HAP-1 (cell line): ENCODE measurements at regions not wholly inside any gene's neighbourhood (a gene's known extent, or its start where the extent isn't known, plus 50 kb on each side); places are given as distances from the start of the nearest gene placed in this dataset.
"Not testable (repeated sequence)": the region's sequence is repeated elsewhere in the genome, so short reads cannot be mapped to it uniquely, and the experiment has no call there.

Source experiments
- DNase-seq, 2 experiments: peaks; one replicate each; pipeline ENCODE4 v3.0.0-alpha.2; 2016 to 2020; ENCODE audit warnings: low spot score in 2 of 2
- H3K27me3 ChIP-seq: fragments of 250-450 bp; sonication (Bioruptor Pico); 2 replicates; pipeline ENCODE4 v1.5.1; 2020; ENCODE audit warnings: low read depth, mild to moderate bottlenecking, moderate library complexity
- H3K36me3 ChIP-seq: fragments of 250-450 bp; sonication (Bioruptor Pico); replicated peaks from 2 replicates; pipeline ENCODE4 v1.5.1; 2020; ENCODE audit warnings: mild to moderate bottlenecking
- H3K4me1 ChIP-seq: fragments of 250-450 bp; sonication (Bioruptor Pico); 2 replicates; pipeline ENCODE4 v1.5.1; 2020; ENCODE audit warnings: mild to moderate bottlenecking
- H3K4me3 ChIP-seq: fragments of 250-450 bp; sonication (Bioruptor Pico); 2 replicates; pipeline ENCODE4 v1.5.1; 2020; ENCODE audit warnings: mild to moderate bottlenecking, moderate library complexity
- H3K9me3 ChIP-seq: fragments of 250-450 bp; sonication (Bioruptor Pico); 2 replicates; pipeline ENCODE4 v1.5.1; 2020; ENCODE audit warnings: mild to moderate bottlenecking, moderate library complexity
- in situ Hi-C: fragments of 300-500 bp; cut with MboI; formaldehyde crosslinking; loops from 3 replicates; pipeline ENCODE4 v1.14.3; 2020; ENCODE audit warnings: low sequenced_read_pairs, inconsistent platforms, mixed read lengths

DNA sequence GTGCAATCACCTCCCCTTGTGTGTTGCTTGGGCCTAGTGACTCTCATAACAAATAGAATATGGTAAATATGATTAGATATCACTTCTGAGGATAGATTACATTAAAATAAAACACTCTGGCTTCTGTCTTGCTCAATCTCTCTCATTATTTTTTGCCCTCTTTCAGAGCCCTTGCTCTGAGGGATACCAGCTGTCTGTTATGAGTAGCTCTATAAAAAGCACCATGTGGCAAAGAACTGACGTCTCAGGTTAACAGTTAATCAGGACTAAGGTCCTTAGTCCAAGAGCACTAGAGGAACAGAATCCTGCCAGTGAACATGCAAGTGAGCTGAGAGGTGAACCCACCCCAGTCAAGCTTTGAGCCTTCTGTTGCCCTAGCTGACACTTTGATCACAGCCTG is 402.2 kb upstream of the HTR1E start:
- no peaks in the 10 kb centered on the region for H3K27me3 ChIP-seq
- in situ Hi-C loops: no loop called here
- no peaks in the 10 kb centered on the region for H3K4me1 ChIP-seq
- no peak for DNase-seq
- no peaks in the 10 kb centered on the region for H3K9me3 ChIP-seq
- H3K36me3 ChIP-seq: no peaks in the 10 kb centered on the region
- H3K4me3 ChIP-seq: no peak overlapping the region

DNA sequence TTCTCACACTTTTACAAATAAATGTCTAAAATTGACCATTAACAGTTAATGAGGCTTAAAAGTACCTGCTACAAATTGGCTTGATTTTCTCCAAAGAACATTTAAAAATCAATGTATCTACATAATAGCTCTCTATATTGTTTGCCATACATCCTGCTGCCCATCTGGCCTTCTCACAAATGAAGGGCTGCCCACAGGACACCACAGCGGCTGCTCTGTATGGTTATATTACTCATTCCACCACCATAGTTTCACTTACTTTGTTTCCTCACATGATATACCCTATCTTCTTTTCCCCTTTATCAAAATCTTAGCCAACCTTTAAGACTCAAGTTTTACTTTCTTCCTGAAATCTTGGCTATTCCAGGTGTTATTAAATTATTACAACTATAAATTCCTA is 407.7 kb upstream of the HTR1E start:
- Histone ChIP-seq H3K36me3 (no peaks in the 10 kb centered on the region), H3K9me3 (no peaks in the 10 kb centered on the region), H3K27me3 (no peaks in the 10 kb centered on the region), H3K4me1 (no peaks in the 10 kb centered on the region), H3K4me3 (no peak overlapping the region)
- no peak for DNase-seq
- in situ Hi-C loops: no loop called here

DNA sequence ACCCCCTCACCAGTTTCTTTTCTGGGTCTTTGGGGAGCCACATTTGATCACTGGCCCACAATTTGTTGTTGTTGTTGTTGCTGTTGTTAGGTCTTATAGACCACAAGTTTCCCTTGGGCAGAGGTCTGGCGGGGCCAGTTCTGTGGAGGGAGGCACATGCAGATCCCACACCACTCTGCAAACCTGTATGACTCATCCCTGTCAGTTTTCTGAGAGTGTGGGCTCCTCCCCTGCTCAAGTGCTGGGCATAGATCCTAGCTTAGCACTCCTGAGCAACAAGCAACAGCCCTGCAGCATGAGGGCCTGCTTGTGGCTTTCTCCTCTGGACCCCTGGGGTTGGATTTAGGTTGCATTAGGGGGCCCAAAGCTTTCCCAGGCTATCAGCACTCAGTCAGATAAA is 411.1 kb upstream of the HTR1E start:
- Histone ChIP-seq H3K4me3 (no peak overlapping the region), H3K27me3 (no peaks in the 10 kb centered on the region), H3K36me3 (no peaks in the 10 kb centered on the region), H3K9me3 (no peaks in the 10 kb centered on the region), H3K4me1 (no peaks in the 10 kb centered on the region)
- DNase-seq: no peak
- in situ Hi-C loops: no loop called here

DNA sequence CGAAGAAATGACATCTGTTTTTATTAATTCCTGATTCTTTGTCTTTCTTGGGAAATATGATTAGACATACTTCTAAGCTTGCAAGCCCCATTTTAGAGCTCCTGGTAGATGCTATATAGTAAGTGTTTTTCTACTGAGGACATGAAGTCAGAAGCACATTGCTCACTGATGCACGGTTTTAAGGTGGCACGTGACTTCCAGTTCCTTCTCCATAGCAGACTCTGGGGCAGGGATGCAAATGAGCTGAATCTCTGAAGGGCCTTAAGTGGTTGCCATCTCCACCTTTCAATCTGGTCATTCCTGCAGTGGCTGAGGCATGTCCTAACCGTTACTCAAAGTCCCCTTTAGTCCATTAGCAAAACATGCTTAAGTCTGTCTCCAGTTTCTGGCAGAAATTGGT is 421.2 kb upstream of the HTR1E start:
- no peak for DNase-seq
- no peaks in the 10 kb centered on the region for H3K4me1 ChIP-seq
- H3K27me3 ChIP-seq: no peaks in the 10 kb centered on the region
- no peaks in the 10 kb centered on the region for H3K36me3 ChIP-seq
- in situ Hi-C loops: no loop called here
- H3K4me3 ChIP-seq: no peak overlapping the region
- no peaks in the 10 kb centered on the region for H3K9me3 ChIP-seq

DNA sequence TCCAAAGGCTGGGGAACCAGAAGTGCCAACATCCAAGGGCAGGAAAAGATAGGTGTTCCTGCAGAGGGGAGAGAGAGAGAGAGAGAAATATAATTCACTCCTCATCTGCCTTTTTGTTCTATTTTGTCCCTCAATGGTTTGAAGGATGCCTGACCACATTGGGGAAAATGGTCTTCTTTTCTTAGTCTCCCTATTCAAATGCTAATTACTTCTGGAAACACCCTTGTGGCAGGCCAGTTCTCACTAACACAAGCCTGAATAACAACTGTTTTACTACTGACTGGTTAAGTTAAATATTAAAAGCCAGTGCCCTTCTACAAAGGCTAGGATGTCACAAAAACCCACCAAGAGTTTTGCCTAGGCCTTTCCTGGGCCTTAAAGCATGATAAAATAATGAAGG is 425.4 kb upstream of the HTR1E start:
- in situ Hi-C loops: no loop called here
- no peak overlapping the region for H3K4me3 ChIP-seq
- peak in 1 of 2 experiments; percentile 12 for DNase-seq
- H3K4me1 ChIP-seq: no peaks in the 10 kb centered on the region
- H3K27me3 ChIP-seq: no peaks in the 10 kb centered on the region
- no peaks in the 10 kb centered on the region for H3K36me3 ChIP-seq
- no peaks in the 10 kb centered on the region for H3K9me3 ChIP-seq

DNA sequence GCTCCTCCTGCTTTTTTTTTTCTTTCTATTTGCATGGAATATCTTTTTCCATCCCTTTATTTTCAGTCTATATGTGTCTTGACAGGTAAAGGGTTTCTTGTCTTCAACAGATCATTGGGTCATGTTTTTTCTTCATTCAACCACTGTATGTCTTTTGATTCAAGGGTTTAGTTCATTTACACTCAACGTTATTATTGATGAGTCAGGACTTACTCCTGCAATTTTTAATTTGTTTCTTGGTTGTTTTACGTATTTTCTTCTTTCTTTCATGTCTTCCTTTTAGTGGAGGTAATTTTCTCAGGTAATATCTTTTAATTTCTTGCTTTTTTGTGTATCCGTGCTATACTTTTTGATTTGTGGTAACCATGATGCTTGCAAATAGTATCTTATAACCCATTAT is 429.1 kb upstream of the HTR1E start:
- no peaks in the 10 kb centered on the region for H3K27me3 ChIP-seq
- in situ Hi-C loops: no loop called here
- DNase-seq: no peak
- no peaks in the 10 kb centered on the region for H3K4me1 ChIP-seq
- H3K4me3 ChIP-seq: no peak overlapping the region
- H3K9me3 ChIP-seq: no peaks in the 10 kb centered on the region
- no peaks in the 10 kb centered on the region for H3K36me3 ChIP-seq

DNA sequence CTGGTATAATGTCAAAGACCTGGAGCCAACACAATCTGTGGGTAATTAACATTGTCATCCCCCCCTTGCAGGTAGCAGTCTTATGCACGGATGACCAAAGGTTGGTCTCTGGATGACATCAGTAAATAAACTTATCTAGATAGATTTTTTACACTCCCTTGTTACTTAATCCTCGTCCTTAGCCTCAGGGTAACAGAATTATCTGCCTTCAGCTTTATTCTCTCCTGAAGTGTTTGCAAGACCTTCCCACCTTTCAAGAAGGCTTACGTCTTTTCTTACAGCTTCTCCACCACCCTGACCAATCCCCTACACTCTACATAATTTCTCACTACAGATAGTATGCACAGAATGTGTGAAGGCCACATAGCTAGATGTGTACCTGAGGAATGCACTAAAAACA is 434.8 kb upstream of the HTR1E start:
- no peak for DNase-seq
- in situ Hi-C loops: no loop called here

DNA sequence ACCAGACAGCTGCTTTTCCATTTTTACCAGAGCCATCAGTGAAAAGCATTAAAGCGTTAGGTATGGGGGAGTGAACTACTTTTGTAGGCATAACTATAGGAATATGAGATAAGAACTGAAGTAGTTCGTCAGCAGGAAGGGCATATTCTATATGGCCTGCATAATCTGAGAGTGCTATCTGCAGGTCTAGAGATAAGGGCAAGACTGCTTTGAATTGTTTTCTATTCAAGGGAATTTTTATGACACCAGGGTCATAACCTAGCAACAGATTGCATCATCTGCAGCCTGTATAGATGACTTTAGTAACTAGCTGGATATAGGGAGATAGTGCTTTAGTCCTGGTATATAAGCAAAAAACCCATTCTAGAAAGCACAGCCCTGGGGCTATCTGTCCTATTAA is 437.3 kb upstream of the HTR1E start:
- H3K9me3 ChIP-seq: no peaks in the 10 kb centered on the region
- no peaks in the 10 kb centered on the region for H3K27me3 ChIP-seq
- no peaks in the 10 kb centered on the region for H3K4me1 ChIP-seq
- in situ Hi-C loops: no loop called here
- H3K36me3 ChIP-seq: no peaks in the 10 kb centered on the region
- no peak for DNase-seq
- no peak overlapping the region for H3K4me3 ChIP-seq

More for the DNA sequence above, 434.8 kb upstream of the HTR1E start:
- Histone ChIP-seq H3K4me3 (no peak overlapping the region), H3K9me3 (no peaks in the 10 kb centered on the region), H3K36me3 (no peaks in the 10 kb centered on the region), H3K4me1 (no peaks in the 10 kb centered on the region), H3K27me3 (no peaks in the 10 kb centered on the region)

DNA sequence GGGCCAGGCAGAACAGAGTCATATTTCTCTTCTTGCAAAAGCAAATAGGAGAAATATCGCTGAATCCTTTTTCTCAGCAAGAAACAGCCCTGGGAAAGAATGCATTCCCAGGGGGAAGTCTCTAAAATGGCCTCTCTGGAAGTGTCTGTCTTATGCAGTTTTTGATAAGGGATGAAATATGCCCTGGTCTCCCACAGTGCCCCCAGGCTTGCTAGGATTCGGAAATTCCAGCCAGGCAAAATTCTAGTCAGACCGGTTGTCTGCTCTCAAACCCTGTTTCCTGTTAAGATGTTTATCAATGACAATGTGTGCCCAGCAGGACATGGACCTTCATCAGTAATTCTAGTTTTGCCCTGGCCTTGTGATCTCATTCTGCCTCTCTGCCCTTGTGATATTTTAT is 448.3 kb upstream of the HTR1E start:
- H3K4me3 ChIP-seq, DNase-seq, H3K36me3 ChIP-seq, H3K4me1 ChIP-seq, H3K27me3 ChIP-seq, H3K9me3 ChIP-seq, in situ Hi-C loops: not testable (repeated sequence)

DNA sequence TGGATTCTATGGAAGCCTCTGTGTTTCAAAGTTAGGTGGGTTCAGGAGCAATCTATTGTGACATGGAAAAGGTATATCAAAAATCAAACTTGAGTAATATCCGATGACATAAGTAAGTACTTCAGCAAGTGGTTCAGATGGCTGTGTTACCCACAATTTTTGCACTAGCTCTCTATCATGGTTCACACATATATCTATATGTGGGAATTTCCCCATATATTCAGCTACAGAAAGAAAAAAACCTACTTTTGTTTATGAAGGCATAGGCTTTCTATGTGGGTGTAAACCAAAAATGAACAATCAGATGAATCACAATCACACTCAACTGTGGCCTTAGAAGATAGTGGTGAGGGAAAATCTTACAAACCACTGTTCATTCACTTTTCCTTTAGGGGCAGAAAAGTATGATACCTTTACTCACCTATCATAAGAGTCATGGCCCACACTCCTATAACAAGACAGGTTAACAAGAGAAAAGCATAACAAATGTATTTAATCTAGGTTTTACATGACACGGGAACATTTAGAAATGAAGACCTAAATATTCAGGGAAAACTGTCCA is 449.6 kb upstream of the HTR1E start:
- DNase-seq: no peak
- in situ Hi-C loops: no loop called here
- H3K27me3 ChIP-seq: no peaks in the 10 kb centered on the region
- no peak overlapping the region for H3K4me3 ChIP-seq
- H3K36me3 ChIP-seq: no peaks in the 10 kb centered on the region
- H3K4me1 ChIP-seq: no peaks in the 10 kb centered on the region
- H3K9me3 ChIP-seq: no peaks in the 10 kb centered on the region

DNA sequence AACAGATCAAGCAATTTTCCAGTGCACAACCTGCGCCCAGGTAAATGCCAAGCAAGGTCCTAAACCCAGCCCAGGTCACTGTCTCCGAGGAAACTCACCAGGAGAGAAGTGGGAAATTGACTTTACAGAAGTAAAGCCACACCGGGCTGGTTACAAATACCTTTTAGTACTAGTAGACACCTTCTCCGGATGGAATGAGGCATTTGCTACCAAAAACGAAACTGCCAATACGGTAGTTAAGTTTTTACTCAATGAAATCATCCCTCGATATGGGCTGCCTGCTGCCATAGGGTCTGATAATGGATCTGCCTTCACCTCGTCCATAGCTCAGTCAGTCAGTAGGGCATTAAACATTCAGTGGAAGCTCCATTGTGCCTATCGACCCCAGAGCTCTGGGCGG is 459.0 kb upstream of the HTR1E start:
- H3K27me3 ChIP-seq, DNase-seq, H3K36me3 ChIP-seq, H3K4me1 ChIP-seq, in situ Hi-C loops, H3K4me3 ChIP-seq, H3K9me3 ChIP-seq: not testable (repeated sequence)

DNA sequence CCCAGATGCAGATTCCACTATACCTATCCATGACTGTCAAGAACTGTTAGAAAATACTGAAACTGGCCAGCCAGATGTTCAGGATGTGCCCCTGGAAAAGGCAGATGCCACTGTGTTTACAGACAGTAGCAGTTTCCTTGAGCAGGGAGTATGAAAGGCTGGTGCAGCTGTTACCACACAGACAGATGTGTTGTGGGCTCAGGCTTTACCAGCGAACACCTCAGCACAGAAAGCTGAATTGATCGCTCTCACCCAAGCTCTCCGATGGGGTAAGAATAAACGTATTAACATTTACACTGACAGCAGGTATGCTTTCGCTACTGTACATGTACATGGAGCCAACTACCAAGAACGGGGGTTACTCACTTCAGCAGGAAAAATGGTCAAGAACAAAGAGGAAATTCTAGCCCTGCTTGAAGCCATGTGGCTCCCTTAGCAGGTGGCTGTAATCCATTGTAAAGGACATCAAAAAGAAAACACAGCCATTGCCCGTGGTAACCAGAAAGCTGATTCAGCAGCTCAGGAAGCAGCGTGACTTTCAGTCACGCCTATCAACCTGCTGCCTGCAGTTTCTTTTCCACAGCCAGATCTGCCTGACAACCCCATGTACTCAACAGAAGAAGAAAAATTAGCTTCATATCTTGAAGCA is 459.7 kb upstream of the HTR1E start:
- in situ Hi-C loops: no loop called here
- no peak for DNase-seq
- Histone ChIP-seq H3K4me3 (no peak overlapping the region), H3K27me3 (no peaks in the 10 kb centered on the region), H3K36me3 (no peaks in the 10 kb centered on the region), H3K4me1 (no peaks in the 10 kb centered on the region), H3K9me3 (no peaks in the 10 kb centered on the region)

DNA sequence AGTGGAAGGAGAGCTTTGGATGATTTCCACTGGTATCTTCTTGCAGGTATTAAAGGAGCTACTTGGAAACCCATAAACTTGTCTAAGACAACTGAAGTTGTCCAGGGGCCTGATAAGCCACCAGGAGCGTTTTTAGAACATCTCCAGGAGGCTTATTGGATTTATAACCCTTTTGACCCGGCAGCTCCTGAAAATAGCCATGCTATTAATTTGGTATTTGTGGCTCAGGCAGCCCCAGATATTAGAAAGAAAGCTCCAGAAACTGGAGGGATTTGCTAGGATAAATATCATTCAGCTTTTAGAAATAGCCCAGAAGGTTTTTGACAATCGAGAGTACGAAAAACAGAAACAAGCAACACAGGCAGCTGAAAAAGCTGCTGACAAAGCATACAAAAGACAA is 461.0 kb upstream of the HTR1E start:
- in situ Hi-C loops: no loop called here
- H3K4me3 ChIP-seq: no peak overlapping the region
- H3K4me1 ChIP-seq: no peaks in the 10 kb centered on the region
- no peaks in the 10 kb centered on the region for H3K27me3 ChIP-seq
- DNase-seq: no peak
- no peaks in the 10 kb centered on the region for H3K36me3 ChIP-seq
- H3K9me3 ChIP-seq: no peaks in the 10 kb centered on the region

DNA sequence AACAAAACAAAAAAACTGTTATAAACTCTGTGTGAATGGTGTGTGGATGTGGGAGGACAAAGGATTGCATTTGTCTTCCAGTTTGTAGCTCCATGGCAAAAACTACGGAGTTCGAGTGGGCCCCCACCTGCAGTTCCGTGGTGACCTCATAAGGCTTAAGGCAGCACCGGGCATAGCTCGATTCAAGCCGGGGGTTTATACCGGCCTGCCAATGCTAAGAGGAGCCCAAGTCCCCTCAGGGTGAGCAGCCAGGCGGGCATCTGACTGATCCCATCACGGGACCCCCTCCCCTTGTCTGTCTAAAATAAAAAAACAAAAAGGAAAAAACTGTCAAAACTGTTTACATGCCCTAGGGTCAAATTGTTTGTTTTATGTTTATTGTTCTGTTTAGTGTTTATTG is 463.2 kb upstream of the HTR1E start:
- Histone ChIP-seq H3K4me3 (no peak overlapping the region), H3K27me3 (no peaks in the 10 kb centered on the region), H3K9me3 (no peaks in the 10 kb centered on the region), H3K4me1 (no peaks in the 10 kb centered on the region), H3K36me3 (no peaks in the 10 kb centered on the region)
- DNase-seq: no peak
- in situ Hi-C loops: no loop called here

DNA sequence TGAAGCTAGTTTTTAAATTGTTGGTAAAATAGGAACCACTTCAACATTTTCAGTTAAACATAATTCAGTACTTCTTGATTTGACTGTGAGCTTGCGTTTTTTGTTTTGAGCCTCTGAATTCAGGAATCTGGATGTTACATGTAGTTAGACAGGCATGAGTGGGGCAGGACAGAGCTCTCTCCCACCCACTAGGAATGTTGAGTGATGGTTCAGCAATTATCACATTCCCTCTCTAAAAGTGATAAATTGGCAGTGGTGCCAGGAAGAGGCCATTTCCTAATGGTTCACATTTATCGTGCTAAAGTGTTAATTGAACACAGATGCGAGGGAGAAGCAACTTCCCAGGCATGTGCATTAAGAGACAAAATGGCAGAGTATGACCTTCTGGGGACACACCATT is 465.5 kb upstream of the HTR1E start:
- Histone ChIP-seq H3K4me3 (no peak overlapping the region), H3K36me3 (no peaks in the 10 kb centered on the region), H3K27me3 (no peaks in the 10 kb centered on the region), H3K4me1 (no peaks in the 10 kb centered on the region), H3K9me3 (no peaks in the 10 kb centered on the region)
- DNase-seq: no peak
- in situ Hi-C loops: no loop called here
